ENCODE measurements at regions not wholly inside any gene's neighbourhood (a gene's known extent, or its start where the extent isn't known, plus 50 kb on each side); places are given as distances from the start of the nearest gene placed in this dataset.

DNA sequence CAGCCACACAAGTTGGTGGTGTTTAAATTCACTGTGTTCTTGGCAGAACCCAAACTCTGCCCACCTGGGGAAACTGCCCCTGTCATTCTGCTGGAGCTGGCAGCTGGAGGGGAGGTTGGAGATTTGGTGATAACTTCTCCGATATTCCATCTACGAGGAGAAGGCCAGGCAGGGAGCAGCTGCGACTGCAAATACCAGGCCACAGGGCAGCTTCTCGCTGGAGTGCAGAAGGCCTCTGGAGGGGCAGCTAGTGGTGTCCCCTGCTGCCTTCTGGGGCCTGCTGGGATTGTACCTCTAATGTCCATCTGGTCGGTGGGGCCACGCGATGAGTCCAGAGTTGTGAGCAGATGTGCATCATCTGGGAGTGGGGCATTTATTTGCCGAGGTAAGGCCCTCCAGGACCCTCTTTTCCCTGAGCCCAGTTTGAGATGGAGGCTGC is 98.9 kb downstream of the ACKR3 start:
- no peak for DNase-seq (ENCODE audit: missing footprints)
- intact Hi-C loops (cut with DNase I), result no loop called here
- no peak for ATAC-seq

DNA sequence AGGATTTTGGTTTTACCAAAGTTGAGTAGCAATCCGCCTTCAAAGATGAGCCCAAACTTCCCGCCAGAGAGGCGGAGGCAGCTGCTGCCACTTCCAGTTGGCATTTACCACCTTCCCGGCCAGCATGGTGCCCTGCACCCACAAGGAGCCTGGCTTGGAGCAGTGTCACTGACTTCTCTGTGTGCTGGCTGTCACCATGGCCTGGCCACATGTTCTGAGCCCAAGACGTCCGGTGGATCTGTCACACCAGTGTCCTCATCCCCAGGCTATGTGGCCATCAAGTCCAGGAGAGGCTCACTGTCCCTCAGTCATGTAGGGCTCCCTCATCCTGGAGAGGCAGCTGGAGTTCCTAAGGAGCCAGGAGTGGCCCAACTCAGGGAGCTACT is 100.6 kb downstream of the ACKR3 start:
- intact Hi-C loops (cut with DNase I), result no loop called here
- no peak for DNase-seq (ENCODE audit: missing footprints)
- ATAC-seq, result peak; percentile 8

DNA sequence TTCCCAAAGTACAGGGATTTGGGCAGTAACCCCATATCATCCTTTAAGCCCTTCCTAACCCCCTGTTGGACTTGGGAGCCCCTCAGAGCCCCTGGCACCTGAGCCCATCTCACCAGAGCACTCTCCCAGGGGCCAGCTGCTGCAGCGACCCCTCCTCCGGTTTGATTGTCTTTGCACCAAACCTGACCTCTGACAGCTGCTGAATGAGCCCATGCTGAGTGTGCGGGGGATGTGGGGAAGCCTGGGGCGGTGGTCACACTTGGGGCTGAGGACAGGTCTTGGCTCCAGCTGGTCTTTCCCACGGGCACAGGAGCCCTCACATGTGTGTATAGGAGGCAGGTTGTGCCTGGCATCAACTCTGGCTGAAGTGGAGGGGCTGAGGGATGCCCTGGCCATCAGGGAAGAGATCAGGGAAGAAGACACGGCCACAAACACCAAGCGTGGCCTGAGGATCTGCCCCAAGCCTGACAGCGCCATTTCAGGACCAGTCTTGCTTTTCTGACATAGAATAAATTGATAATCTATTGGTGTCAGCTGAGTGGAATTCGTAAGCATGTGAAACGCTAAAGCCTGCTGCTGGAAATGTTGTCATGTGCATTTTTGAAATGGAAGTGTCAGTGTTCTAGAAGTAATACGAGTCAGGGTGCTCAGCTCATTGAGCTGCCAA is 102.4 kb downstream of the ACKR3 start:
- intact Hi-C loops (cut with DNase I), result no loop called here
- DNase-seq (ENCODE audit: missing footprints), result no peak

DNA sequence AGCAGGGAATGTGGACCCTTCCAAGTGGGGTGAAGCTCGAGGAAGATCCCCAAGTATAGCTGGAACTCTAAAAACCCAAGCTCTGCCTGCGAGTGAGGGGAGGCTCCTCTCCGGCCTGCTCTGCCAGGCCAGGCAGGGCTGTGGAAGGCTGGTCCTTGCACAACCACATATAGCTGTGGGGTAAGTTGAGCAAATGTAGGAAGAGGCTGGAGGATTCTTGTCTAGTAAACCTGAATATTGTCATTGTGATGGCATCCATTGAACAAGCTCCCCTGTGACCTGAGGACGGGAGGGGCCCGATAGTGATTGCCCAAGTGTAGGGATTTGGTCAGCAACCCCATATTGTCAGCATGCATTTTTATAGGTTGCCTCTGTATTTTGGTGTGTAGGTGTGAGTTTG is 103.0 kb downstream of the ACKR3 start:
- ATAC-seq (no peak), DNase-seq (ENCODE audit: missing footprints) (no peak)
- intact Hi-C loops (cut with DNase I), result no loop called here

More for the DNA sequence above, 102.4 kb downstream of the ACKR3 start:
- no peak for ATAC-seq

DNA sequence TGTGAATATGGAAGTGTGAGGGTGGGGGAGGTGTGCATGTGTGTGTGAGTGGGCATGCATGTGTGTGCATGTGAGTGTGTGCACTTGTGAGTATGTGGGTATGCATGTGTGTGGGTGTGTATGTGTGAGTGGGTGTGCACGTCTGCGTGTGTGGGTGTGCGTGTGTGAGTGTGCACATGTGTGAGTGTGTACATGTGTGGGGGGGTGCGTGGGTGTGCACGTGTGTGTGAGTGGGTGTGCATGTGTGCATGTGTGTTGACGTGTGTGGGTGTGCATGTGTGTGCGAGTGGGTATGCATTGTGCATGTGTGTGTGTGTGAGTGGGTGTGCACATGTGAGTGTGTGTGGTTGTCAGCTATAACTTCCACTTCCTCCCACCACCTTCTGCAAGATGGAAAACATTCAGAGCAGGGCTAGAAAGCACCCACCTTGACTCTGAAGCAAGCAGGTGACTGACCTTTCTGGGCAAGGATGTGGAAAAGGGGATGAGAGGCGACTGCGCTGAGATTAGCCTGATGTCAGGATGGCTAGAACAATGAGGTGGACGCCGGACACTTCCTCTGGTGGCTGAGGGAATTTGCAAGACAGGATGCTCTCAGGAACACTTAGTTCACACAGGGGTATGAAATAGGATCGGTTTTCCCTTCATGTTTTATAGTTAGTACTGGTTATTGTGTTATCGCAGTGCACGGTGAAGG is 103.6 kb downstream of the ACKR3 start:
- no peak for DNase-seq (ENCODE audit: missing footprints)
- ATAC-seq, result no peak
- intact Hi-C loops (cut with DNase I), result no loop called here

DNA sequence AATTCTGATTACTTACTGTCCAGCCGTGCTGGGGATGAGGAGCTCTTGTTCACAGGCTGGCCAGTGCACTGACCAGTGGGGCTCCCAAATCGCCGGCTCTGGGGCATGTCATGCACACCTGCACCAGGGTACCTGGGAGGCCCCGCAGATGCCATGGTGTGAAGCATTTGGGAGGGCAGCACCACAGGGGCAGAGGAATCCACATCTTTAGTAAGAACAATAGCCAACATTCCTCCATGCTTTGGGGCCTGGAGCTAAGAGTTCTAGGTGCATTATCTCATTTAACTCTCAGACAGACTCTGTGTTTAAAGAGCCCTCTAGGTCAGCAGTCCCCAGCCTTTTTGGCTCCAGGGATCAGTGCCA is 104.2 kb downstream of the ACKR3 start:
- ATAC-seq, result no peak
- intact Hi-C loops (cut with DNase I), result no loop called here
- DNase-seq (ENCODE audit: missing footprints), result no peak

DNA sequence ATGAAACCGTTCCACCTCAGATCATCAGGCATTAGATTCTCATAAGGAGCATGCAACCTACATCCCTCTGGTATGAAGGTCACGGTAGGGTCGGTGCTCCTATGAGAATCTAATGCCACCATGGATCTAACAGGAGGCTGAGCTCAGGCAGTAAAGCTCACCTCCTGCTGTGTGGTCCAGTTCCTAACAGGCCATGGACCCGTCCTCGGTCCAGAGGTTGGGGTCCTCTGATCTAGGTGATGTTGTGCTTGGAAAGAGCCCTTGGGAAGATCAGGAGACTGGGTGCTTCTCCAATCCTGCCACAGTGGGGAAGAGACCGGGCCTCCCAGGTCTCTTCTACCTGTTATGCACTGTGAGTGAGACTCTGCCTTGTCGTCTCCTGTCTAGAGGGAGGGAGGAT is 104.6 kb downstream of the ACKR3 start:
- ATAC-seq, result no peak
- DNase-seq (ENCODE audit: missing footprints), result no peak
- intact Hi-C loops (cut with DNase I), result no loop called here

DNA sequence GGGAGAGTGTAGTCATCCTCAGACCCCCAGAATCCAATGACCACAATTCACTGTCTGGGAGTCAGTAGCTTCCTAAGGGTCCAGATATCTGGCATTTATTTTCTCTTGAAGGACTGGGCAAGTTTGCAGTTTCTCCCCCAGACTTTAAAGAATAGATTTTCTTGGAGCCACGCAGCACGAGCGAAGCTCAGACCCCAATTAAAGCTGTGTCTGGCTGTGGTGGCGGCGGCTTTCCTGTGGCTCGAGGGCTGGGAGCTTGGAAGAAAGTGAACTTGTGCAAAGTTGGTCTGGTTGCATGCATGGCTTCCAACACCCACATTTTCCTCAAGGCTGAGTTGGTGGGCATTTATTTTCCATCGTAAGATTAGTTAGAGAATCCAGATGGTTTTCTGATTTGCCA is 105.0 kb downstream of the ACKR3 start:
- no peak for ATAC-seq
- intact Hi-C loops (cut with DNase I), result no loop called here
- DNase-seq (ENCODE audit: missing footprints), result no peak

DNA sequence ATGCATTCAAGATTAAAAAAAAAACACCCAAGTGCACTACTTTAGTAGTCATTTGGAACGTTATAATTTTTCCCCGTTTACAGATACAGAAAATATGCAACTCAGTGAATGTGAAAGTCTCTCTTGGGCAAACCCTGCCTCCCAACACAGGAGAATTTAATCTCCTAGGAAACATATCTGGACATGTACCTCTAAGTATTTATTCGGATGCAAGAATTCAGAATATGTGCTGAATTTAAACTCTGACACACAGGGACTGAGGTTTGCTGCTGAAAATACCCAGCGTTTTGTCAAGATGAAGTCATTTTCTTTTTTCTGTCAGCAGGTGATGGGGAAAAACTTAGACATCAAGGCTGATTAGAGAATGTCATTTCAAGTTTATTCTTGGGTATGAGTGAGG is 105.4 kb downstream of the ACKR3 start:
- intact Hi-C loops (cut with DNase I), result no loop called here
- ATAC-seq, result no peak

DNA sequence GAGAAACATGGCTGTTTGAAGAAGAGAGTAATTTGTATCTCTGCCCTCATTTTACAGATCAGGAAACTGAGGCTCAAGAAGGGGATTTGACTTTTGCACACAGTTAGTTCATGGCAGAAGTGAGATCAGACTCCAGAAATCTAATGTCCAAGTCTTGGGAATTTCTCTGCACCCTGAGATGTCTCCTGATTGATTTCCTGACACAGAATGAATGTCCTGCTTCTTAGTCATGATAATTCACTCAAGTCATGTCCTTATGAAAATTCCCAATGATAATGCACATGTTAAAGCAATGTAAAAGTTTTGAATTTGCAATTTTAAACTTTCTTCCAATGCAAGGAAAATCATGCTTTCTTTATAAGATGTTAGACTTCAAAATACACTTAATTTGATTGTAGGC is 105.9 kb downstream of the ACKR3 start:
- DNase-seq (ENCODE audit: missing footprints) (no peak), ATAC-seq (no peak)
- intact Hi-C loops (cut with DNase I), result no loop called here

More for the DNA sequence above, 105.4 kb downstream of the ACKR3 start:
- DNase-seq (ENCODE audit: missing footprints), result no peak

DNA sequence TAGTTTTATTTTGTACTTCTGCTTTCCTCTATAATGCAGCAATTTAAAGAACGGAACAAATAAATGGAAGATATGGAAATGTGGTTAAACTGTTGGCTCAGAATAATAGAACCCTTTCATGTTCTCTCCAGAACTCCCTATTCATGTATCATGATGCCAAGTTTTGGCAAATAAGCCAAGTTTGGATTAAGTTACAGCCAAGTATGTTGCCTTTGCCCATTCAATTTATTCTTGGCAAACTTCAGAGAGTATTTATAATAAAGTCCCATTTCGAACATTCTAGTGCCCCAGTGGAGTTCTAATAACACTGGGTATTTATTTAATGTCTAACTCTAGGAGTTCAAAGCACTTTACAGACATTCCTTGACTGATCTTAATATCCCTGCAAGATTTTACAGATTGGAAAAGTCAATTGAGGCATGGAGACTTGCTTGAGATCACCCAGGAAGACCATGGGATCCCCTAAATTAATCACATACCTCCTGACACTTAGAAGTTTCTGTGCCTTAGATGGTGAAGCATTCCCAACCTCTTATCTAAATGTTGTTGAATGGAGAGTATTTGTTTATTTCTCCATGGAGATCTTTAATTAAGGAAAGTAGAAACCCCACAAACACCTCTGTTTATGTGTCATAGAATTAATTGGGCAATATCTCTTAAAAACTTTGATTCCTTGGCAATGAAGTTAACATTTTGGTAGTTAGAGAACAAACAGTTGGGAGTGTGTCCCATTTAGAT is 106.7 kb downstream of the ACKR3 start:
- intact Hi-C loops (cut with DNase I), result no loop called here
- DNase-seq (ENCODE audit: missing footprints) (no peak), ATAC-seq (no peak)

DNA sequence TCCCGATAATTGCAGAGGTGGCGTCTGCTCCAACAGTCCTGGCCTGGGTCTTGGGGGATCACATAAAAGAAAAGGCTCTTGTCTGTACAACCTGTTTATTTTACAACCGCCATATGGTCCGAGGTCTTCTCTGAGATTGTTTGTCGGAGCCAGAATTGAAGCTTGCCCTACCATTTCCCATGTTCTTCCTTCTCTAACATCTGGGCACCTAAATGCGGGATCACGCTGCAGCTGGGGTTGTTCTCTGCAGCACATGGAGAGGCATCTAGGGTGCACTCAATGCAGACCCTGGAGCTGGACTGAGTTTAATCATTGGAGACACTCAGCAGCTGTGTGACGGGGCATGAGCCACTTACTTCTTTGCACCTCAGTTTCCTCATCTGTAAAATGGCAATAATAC is 107.7 kb downstream of the ACKR3 start:
- ATAC-seq (no peak), DNase-seq (ENCODE audit: missing footprints) (no peak)
- intact Hi-C loops (cut with DNase I), result no loop called here

DNA sequence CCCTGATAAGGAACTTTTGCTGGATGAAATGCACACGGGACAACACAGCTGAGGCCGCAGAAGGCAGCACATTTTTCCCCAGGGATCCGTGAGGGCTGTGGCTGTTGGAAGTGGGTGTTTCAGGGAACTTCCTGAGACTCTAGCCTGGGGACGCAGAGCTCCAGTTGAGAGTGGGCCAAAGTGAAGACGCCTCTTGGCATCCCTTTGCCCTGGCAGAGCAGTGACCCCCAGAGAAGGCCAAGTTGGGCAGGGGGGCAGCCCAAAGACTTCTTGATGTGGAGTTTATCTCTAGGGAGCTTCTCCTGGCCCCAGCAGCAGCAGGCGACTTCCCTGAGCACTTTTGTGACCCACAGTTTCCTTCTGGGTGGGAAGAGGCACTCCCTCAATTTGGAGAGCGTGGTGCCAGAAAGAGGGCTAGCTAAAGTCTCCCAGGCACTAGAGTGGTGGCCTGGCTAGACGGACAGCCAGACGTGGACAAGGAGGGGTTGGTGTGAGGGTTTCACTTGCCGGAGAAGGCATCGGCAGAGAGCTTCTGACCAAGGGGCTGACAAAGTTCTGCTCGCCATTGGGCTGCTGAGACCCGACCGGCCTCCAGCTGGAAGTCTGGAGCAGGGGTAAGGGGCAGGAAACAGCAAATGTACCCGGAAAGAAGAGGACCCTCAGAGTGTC is 108.8 kb downstream of the ACKR3 start:
- intact Hi-C loops (cut with DNase I), result no loop called here
- DNase-seq (ENCODE audit: missing footprints), result no peak
- no peak for ATAC-seq

DNA sequence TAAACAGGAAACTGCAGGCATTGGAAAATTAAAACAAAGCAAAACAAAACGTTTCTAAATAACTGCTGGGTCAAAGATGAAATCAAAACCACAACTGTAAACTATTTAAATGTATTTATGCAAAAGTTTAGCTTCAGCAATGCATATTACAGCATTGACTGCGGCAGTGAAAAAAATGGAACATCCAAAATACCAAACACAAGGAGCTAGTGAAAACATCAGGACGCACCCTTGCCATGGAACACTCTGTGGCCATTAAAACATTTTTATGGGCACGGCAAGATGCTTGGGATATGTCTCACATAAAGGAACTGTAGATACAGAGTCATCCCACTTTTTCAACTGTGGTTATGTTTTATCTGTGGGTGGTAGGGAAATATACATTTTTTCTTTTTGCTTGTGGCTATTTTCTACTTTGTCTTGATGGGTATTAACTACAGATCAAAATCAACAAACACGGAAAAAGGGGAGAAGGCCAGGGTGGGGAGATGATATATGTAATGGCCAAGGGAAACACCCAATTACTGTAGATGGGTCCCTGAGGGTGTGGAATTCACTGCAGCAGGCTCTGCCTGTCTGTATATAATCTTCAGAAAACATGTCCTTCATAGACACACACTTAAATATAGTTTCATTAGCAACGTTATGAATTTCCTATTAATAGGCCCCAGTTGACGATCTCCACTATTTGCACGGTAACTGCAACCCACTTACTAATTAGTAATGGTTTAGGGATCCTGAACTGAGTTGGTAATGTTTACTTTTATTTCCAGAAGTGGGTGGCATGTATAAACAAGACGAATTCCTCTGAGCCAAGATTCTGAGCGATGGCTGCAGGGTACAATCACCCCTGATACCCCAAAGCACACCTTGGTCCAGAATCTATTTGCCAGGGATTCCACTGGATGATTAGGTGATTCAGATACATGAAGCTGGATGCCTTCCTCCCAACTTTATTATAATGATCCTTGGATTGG is 110.5 kb downstream of the ACKR3 start:
- DNase-seq (ENCODE audit: missing footprints) (no peak), ATAC-seq (no peak)
- intact Hi-C loops (cut with DNase I), result no loop called here

DNA sequence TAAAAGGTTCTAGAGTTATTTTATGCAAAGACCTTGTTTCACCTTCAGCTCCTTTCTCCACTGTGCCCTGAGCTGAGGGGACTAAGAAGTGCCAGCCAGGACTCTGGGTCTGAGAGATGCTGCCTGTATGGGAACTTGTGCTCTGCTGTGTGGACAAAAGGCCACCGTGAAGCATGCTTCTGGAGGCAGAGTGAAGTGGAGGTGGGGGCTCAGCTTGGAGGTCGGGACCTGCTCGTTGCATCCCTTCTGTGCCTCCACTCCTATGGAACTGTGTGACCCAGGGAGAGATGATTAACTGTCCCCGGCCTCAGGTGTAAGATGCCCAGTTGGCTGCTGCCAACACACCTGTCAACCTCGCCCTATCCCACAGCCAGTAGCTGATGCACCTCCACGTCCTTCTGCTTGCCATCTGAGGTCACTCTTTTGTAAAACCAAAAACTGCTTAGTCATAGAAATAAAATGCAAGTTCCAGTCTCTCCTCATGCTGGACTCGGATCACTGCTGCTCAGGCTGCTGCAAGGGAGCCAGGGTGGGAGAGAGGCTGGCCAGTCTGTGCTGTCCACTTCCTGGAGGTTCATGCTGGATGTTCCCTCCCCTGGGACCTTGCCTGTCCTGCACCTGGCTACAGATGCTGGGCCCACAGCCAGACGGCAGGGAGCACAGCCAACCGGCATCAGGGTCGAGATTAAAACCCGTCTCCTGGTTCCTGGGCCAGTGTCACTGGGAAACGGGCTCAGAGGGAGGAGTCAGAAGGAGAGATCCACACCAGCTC is 113.2 kb downstream of the ACKR3 start:
- intact Hi-C loops (cut with DNase I), result no loop called here
- ATAC-seq (peak; percentile 47), DNase-seq (ENCODE audit: missing footprints) (peak; percentile 60)

DNA sequence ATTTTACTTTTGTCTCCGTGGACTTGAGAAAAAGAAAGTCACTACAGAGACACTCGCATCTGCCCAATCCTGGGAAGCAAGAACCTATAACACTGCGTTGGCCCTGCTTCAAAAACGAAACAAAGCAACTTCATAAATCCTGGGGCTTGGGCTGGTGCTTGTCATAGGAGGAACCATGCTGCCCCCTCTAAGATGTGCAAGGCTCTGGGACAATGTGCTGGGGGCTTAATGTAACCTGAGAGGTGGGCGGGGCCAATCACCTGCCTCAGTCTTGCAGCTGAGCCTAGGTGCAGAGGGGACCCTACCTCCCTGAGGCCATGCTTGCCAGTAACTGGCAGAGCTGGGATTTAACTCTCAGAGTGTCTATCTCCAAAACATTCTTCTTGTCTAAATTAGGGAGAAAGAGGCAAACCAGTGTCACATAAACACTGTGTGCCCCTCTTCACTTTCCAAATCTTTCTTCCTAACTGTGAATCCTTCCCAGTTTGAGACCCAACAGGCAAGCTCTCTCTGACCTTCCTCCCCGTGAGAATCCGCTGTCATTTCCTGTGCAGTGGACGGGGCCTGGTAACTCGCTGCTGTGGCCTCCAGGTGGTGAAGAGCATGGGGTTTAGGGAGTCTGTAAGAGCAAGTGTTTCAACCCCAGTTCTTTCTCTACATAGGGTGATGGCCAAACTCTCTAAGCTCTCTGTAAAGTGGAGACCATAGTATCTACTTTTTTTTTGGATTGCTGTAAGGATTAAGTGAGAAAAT is 115.1 kb downstream of the ACKR3 start:
- intact Hi-C loops (cut with DNase I), result loop anchor here (5.0 kb wide), 2 partner anchors 63 to 117 kb away; partner anchors contain the start of gene ACKR3
- DNase-seq (ENCODE audit: missing footprints), result no peak
- ATAC-seq, result no peak

DNA sequence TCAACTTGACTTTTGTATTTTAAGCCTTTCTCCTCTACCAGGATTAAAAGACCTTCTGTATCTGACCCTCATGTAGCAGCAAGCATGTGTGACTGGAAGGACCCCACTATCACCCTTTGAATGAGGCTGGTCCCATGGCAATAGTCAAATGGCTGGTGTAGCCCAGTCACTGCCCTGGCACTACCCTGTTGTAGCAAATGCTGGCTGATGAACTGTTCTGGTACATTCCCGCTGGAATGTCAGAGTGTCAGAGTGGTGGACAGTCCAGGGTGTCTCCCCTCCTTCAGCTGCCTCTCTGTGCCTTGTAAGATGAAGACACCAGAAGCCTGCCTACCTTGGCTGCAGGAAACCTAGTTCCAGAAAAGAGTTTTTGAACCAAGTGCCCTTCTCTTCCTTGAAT is 115.7 kb downstream of the ACKR3 start:
- ATAC-seq (no peak), DNase-seq (ENCODE audit: missing footprints) (no peak)
- intact Hi-C loops (cut with DNase I), result loop anchor here (5.0 kb wide), 2 partner anchors 62 to 118 kb away; partner anchors contain the start of gene ACKR3

Data from Right ventricle myocardium inferior (tissue), 1 donor.